OCI-LY7 (cell line): ENCODE measurements at regions not wholly inside any gene's neighbourhood (a gene's known extent, or its start where the extent isn't known, plus 50 kb on each side); places are given as distances from the start of the nearest gene placed in this dataset.

Experiments
- BruUV-seq: library from RNA; stranded (reverse); fragments of 400-500 nt; replicated peaks from 2 replicates; lab custom pipeline; 2021; lab: Mats Ljungman, UMichigan
- CTCF ChIA-PET: fragments of 300-600 bp; sonication (Branson Sonifier 250); formaldehyde crosslinking; loops from one replicate; lab custom pipeline; 2022; ENCODE audit warnings: antibody characterized with exemption; ENCODE audit not compliant: unreplicated experiment; lab: Charles Lee
- POLR2A ChIA-PET: fragments of 300-600 bp; sonication (Branson Sonifier 250); formaldehyde crosslinking; loops from one replicate; lab custom pipeline; 2022; ENCODE audit warnings: antibody characterized with exemption; lab: Charles Lee
- DNase-seq: peaks from one replicate; pipeline ENCODE4 v3.0.0-alpha.2; 2015; ENCODE audit warnings: low spot score
- H2AFZ ChIP-seq: fragments of 200-600 bp; sonication (generic), shearing (Covaris generic); 2 replicates; pipeline ENCODE4 v1.6.1; 2014; ENCODE audit warnings: mild to moderate bottlenecking, antibody characterized with exemption, low read length, moderate library complexity
- H3K27ac ChIP-seq: fragments of 200-600 bp; sonication (generic); 2 replicates; pipeline ENCODE4 v1.5.1; 2014; ENCODE audit warnings: mixed run types, low read depth, mild to moderate bottlenecking, moderate library complexity, low read length, inconsistent platforms; ENCODE audit not compliant: poor library complexity, severe bottlenecking
- H3K36me3 ChIP-seq: fragments of 200-600 bp; sonication (generic); 2 replicates; pipeline ENCODE4 v1.6.1; 2014; ENCODE audit warnings: mild to moderate bottlenecking, antibody characterized with exemption, low read length, moderate library complexity, mixed read lengths; ENCODE audit not compliant: insufficient read depth
- H3K4me1 ChIP-seq: fragments of 200-600 bp; sonication (generic); 2 replicates; pipeline ENCODE4 v1.5.1; 2014; ENCODE audit warnings: mild to moderate bottlenecking, low read length; ENCODE audit not compliant: insufficient read depth, poor library complexity, severe bottlenecking
- H3K4me2 ChIP-seq: fragments of 200-600 bp; sonication (generic); 2 replicates; pipeline ENCODE4 v1.6.1; 2014; ENCODE audit warnings: mild to moderate bottlenecking, low read length
- H3K4me3 ChIP-seq: fragments of 200-600 bp; sonication (generic); 2 replicates; pipeline ENCODE4 v1.5.1; 2014; ENCODE audit warnings: mild to moderate bottlenecking, low read depth, low read length; ENCODE audit not compliant: poor library complexity, severe bottlenecking
- H3K79me2 ChIP-seq: fragments of 200-600 bp; sonication (generic); 2 replicates; pipeline ENCODE4 v1.6.1; 2016; ENCODE audit warnings: low read depth, mild to moderate bottlenecking, low read length, moderate library complexity, mixed read lengths; ENCODE audit not compliant: insufficient read depth
- H3K9me2 ChIP-seq: fragments of 200-600 bp; sonication (generic); 2 replicates; pipeline ENCODE4 v1.6.1; 2016; ENCODE audit warnings: mild to moderate bottlenecking, low read length, mixed read lengths; ENCODE audit not compliant: insufficient read depth
- H3K9me3 ChIP-seq: fragments of 200-600 bp; sonication (generic); 2 replicates; pipeline ENCODE4 v1.6.1; 2014; ENCODE audit warnings: mild to moderate bottlenecking, mixed run types, low read length, mixed read lengths
- H4K20me1 ChIP-seq: fragments of 200-600 bp; sonication (generic); 2 replicates; pipeline ENCODE4 v1.6.1; 2014; ENCODE audit warnings: mild to moderate bottlenecking, antibody characterized with exemption, low read length, moderate library complexity, mixed read lengths; ENCODE audit not compliant: insufficient read depth
- CTCF ChIP-seq: fragments of 200-600 bp; sonication (generic); conservative IDR thresholded peaks from 2 replicates; pipeline ENCODE4 v1.5.1; 2014; ENCODE audit warnings: mild to moderate bottlenecking, antibody characterized with exemption, low read length, moderate library complexity, mixed read lengths
- EZH2phosphoT487 ChIP-seq: fragments of 200-600 bp; sonication (generic); IDR thresholded peaks from 2 replicates; pipeline ENCODE4 v1.6.1; 2018; ENCODE audit warnings: low read depth, borderline replicate concordance, mild to moderate bottlenecking, mixed run types, antibody characterized with exemption, low read length, moderate library complexity, mixed read lengths
- intact Hi-C: fragments of 100-400 bp; cut with micrococcal nuclease; formaldehyde crosslinking; loops from one replicate; pipeline ENCODE4 v1.10.0; 2022; ENCODE audit not compliant: unreplicated experiment

GRCh38 chr7:136138991-136139390, 161.8 kb upstream of the MTPN start:
- POLR2A ChIA-PET = interaction anchor here (1.5 to 2.0 kb wide), 2 partner anchors 9 to 12 kb away, joined by 3 to 5 read pairs; no protein-coding TSS in a partner anchor

GRCh38 chr7:136136906-136137454, 159.8 kb upstream of the MTPN start:
- intact Hi-C loops = no loop called here
- no peaks in the 10 kb centered on the region for H3K4me1 ChIP-seq
- DNase-seq = no peak
- CTCF ChIA-PET = no interaction called here
- no peak overlapping the region for H2AFZ ChIP-seq
- H3K27ac ChIP-seq = no peak overlapping the region
- POLR2A ChIA-PET = no interaction called here
- no peaks in the 10 kb centered on the region for H3K9me3 ChIP-seq
- no peaks in the 10 kb centered on the region for H3K79me2 ChIP-seq
- TF ChIP-seq CTCF (no peak), EZH2phosphoT487 (no peak)
- no peaks in the 10 kb centered on the region for H3K9me2 ChIP-seq
- no peak overlapping the region for H3K4me3 ChIP-seq
- no peak overlapping the region for H3K4me2 ChIP-seq
- H3K36me3 ChIP-seq = no peaks in the 10 kb centered on the region
- H4K20me1 ChIP-seq = no peaks in the 10 kb centered on the region
- BruUV-seq = no TSS peak

More at GRCh38 chr7:136138991-136139390, 161.8 kb upstream of the MTPN start:
- no peaks in the 10 kb centered on the region for H3K79me2 ChIP-seq
- no peaks in the 10 kb centered on the region for H3K9me3 ChIP-seq
- no peak overlapping the region for H2AFZ ChIP-seq
- no peak overlapping the region for H3K27ac ChIP-seq
- no peak overlapping the region for H3K4me3 ChIP-seq
- no peaks in the 10 kb centered on the region for H3K36me3 ChIP-seq
- H4K20me1 ChIP-seq = no peaks in the 10 kb centered on the region
- intact Hi-C loops = no loop called here
- DNase-seq = no peak
- no peaks in the 10 kb centered on the region for H3K4me1 ChIP-seq
- no peaks in the 10 kb centered on the region for H3K9me2 ChIP-seq
- CTCF ChIA-PET = no interaction called here
- H3K4me2 ChIP-seq = no peak overlapping the region
- BruUV-seq = no TSS peak
- TF ChIP-seq EZH2phosphoT487 = no peak
- no peak for TF ChIP-seq CTCF

- H3K4me2 ChIP-seq = no peak overlapping the region
- ChIA-PET CTCF (no interaction called here), POLR2A (interaction anchor here (0.6 to 0.8 kb wide), 4 partner anchors 17 to 579 kb away, joined by 3 read pairs; no protein-coding TSS in a partner anchor)
- peak overlapping the region; percentile 60; the same call in 1 of the 2 replicates for H2AFZ ChIP-seq
- no peaks in the 10 kb centered on the region for H4K20me1 ChIP-seq
- H3K4me3 ChIP-seq = no peak overlapping the region
- no TSS peak for BruUV-seq
- no peaks in the 10 kb centered on the region for H3K79me2 ChIP-seq
- H3K27ac ChIP-seq = no peak overlapping the region
- TF ChIP-seq EZH2phosphoT487 (no peak), CTCF (no peak)
- H3K36me3 ChIP-seq = no peaks in the 10 kb centered on the region
- H3K4me1 ChIP-seq = no peaks in the 10 kb centered on the region
- H3K9me3 ChIP-seq = no peaks in the 10 kb centered on the region
- no peak for DNase-seq
- intact Hi-C loops = no loop called here
- no peaks in the 10 kb centered on the region for H3K9me2 ChIP-seq
Measured at GRCh38 chr7:136134503-136134902, 157.3 kb upstream of the MTPN start.
